HL-60 (cell line): ENCODE measurements at regions not wholly inside any gene's neighbourhood (a gene's known extent, or its start where the extent isn't known, plus 50 kb on each side); places are given as distances from the start of the nearest gene placed in this dataset.

Experiments used
- DNase-seq, 2 experiments: peaks; one replicate each; pipeline ENCODE4 v3.0.0-alpha.2; 2010 to 2020; ENCODE audit warnings: low read depth in 1 of 2, low spot score in 1 of 2
- H3K27ac ChIP-seq: fragments of 250-450 bp; sonication (Bioruptor Pico); replicated peaks from 2 replicates; pipeline ENCODE4 v1.5.1; 2020; ENCODE audit warnings: mild to moderate bottlenecking, moderate library complexity
- H3K27me3 ChIP-seq: fragments of 250-450 bp; sonication (Bioruptor Pico); 2 replicates; pipeline ENCODE4 v1.5.1; 2021; ENCODE audit warnings: mild to moderate bottlenecking, moderate library complexity; ENCODE audit not compliant: insufficient read depth, poor library complexity, severe bottlenecking
- H3K4me3 ChIP-seq: replicated peaks from 2 replicates; pipeline ENCODE4 v1.5.1; 2011; ENCODE audit warnings: mild to moderate bottlenecking, control low read depth, low read length; ENCODE audit not compliant: insufficient read depth
- GABPA ChIP-seq: IDR thresholded peaks from 2 replicates; pipeline ENCODE4 v1.6.1; 2012; ENCODE audit warnings: low read depth
- POLR2AphosphoS5 ChIP-seq: IDR thresholded peaks from 2 replicates; pipeline ENCODE4 v1.6.1; 2012; ENCODE audit warnings: low read depth
- SPI1 ChIP-seq: IDR thresholded peaks from 2 replicates; pipeline ENCODE4 v1.6.1; 2012; ENCODE audit warnings: low read depth, mild to moderate bottlenecking, borderline replicate concordance
- TF ChIP-seq, protein P1 (sequence below): IDR thresholded peaks from 2 replicates; pipeline ENCODE4 v1.6.1; 2012; ENCODE audit warnings: low read depth; ENCODE audit not compliant: insufficient replicate concordance
- TF ChIP-seq, protein P2 (sequence below): IDR thresholded peaks from one replicate; pipeline ENCODE4 v1.5.1; 2011; ENCODE audit warnings: low read length, control low read depth, inconsistent platforms; ENCODE audit not compliant: insufficient read depth

DNA sequence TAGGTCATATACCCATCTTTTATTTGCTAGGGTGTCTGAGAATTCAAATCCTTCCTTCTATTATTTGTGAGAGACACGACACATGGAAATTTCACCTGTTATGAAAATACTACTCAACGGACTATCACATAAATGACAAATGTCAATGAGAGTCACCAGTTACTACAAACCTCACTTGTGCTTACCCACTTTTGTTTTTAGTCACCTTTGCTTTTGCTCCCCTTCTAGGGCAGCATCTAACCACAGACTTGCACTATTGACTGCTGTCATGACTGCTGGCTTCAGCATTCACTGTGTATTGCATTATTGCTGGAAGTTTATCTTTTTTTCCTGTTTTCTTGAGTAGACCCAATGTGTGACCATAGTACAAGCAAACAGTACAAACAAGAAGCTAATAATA, 1048.0 kb downstream of the PLA2G4A start:
- Histone ChIP-seq H3K4me3 (no peak overlapping the region), H3K27ac (no peak overlapping the region), H3K27me3 (no peaks in the 10 kb centered on the region)
- TF ChIP-seq, protein P1, sequence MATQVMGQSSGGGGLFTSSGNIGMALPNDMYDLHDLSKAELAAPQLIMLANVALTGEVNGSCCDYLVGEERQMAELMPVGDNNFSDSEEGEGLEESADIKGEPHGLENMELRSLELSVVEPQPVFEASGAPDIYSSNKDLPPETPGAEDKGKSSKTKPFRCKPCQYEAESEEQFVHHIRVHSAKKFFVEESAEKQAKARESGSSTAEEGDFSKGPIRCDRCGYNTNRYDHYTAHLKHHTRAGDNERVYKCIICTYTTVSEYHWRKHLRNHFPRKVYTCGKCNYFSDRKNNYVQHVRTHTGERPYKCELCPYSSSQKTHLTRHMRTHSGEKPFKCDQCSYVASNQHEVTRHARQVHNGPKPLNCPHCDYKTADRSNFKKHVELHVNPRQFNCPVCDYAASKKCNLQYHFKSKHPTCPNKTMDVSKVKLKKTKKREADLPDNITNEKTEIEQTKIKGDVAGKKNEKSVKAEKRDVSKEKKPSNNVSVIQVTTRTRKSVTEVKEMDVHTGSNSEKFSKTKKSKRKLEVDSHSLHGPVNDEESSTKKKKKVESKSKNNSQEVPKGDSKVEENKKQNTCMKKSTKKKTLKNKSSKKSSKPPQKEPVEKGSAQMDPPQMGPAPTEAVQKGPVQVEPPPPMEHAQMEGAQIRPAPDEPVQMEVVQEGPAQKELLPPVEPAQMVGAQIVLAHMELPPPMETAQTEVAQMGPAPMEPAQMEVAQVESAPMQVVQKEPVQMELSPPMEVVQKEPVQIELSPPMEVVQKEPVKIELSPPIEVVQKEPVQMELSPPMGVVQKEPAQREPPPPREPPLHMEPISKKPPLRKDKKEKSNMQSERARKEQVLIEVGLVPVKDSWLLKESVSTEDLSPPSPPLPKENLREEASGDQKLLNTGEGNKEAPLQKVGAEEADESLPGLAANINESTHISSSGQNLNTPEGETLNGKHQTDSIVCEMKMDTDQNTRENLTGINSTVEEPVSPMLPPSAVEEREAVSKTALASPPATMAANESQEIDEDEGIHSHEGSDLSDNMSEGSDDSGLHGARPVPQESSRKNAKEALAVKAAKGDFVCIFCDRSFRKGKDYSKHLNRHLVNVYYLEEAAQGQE: no peak
- DNase-seq: no peak

DNA sequence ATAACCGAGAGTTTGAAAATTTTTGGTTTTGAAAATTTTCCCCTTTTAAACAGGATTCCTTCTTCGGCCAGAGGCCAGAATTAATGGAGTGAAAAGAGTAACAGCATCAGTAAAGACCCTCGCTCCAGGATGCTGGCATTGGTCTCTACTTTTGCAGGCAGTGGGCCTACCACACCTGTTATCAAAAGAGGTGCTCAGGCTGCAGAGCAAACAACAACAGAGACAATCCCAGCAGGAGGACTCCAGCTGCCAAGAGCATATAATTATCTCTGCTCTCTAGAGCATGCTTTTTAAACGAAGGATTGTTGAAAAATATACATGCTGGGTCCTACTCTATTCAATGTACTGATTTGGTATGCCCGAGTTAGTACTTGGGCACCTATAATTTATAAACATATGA, 1048.5 kb downstream of the PLA2G4A start:
- H3K4me3 ChIP-seq: no peak overlapping the region
- no peak for DNase-seq
- H3K27me3 ChIP-seq: no peaks in the 10 kb centered on the region
- TF ChIP-seq SPI1 (no peak), POLR2AphosphoS5 (no peak), GABPA (no peak)
- TF ChIP-seq, protein P1: no peak
- TF ChIP-seq, protein P2, sequence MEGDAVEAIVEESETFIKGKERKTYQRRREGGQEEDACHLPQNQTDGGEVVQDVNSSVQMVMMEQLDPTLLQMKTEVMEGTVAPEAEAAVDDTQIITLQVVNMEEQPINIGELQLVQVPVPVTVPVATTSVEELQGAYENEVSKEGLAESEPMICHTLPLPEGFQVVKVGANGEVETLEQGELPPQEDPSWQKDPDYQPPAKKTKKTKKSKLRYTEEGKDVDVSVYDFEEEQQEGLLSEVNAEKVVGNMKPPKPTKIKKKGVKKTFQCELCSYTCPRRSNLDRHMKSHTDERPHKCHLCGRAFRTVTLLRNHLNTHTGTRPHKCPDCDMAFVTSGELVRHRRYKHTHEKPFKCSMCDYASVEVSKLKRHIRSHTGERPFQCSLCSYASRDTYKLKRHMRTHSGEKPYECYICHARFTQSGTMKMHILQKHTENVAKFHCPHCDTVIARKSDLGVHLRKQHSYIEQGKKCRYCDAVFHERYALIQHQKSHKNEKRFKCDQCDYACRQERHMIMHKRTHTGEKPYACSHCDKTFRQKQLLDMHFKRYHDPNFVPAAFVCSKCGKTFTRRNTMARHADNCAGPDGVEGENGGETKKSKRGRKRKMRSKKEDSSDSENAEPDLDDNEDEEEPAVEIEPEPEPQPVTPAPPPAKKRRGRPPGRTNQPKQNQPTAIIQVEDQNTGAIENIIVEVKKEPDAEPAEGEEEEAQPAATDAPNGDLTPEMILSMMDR: no peak
- H3K27ac ChIP-seq: no peak overlapping the region

DNA sequence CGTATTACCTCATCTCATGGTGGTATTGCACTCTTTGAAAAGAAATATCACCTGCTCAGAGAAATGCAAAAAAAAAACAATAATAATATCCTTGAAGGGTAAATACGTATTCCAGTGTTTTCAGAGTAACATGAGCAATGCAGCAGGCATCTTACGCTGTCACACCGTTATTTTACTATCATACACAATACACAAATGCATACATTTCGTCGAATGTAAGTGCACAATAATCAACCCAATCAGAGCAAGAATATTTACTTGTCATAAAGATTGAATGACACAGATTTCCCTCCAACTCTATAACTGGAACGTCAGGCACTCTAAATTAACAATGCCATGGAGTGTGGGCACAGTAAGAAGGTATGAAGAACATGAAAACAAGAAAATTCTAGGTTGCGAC, 1050.1 kb downstream of the PLA2G4A start:
- TF ChIP-seq POLR2AphosphoS5 (no peak), GABPA (no peak), SPI1 (no peak)
- TF ChIP-seq, protein P1: no peak
- TF ChIP-seq, protein P2: no peak
- H3K27me3 ChIP-seq: no peaks in the 10 kb centered on the region
- no peak for DNase-seq
- no peak overlapping the region for H3K4me3 ChIP-seq
- no peak overlapping the region for H3K27ac ChIP-seq

DNA sequence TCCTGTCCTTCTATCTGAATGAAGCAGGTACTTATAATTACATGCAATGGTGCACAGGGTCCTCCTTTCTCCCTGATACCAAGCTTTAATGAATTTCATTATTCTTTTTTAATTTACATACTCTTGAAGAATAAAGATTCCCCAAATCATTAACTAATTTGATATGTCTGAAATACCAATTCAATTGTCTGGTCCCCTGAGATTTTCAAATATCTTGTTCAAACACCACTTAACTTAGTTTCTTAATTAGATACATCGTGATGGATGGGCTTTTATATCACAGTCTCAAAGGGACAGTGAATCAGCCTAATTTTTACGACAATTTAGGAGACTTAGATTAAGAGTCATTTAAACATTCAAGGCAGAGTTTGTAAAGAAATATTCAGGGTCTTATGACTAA, 1054.6 kb downstream of the PLA2G4A start:
- H3K27me3 ChIP-seq: no peaks in the 10 kb centered on the region
- no peak for TF ChIP-seq SPI1
- TF ChIP-seq GABPA: no peak
- TF ChIP-seq, protein P2: no peak
- H3K27ac ChIP-seq: no peak overlapping the region
- no peak overlapping the region for H3K4me3 ChIP-seq
- DNase-seq: no peak
